ENCODE measurements at regions not wholly inside any gene's neighbourhood (a gene's known extent, or its start where the extent isn't known, plus 50 kb on each side); places are given as distances from the start of the nearest gene placed in this dataset.

DNA sequence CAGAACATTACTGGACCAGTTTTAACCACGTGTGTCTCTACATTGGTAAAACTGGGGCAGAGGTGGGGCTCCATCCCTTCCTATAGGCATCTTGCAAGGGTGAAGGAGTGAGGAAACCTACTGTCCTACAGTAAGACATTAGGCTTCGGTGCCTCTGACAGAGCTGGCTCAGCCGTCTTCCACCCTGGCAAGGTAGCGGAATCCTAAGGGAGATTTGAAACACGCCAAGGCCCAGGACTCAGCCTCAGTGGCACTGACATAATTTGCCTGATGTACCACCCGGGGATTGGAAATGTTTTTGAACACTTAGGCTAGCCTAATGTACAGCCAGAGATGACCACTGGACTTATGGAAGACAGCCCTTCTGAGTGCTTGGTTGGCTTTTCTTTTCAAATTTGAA is 329.7 kb upstream of the IRX1 start:
- no peaks in the 10 kb centered on the region for H3K27me3 ChIP-seq (replicated peaks in 1 of 2; ENCODE audit: control insufficient read depth in 2 of 2, insufficient read depth in 2 of 2, low read length in 1 of 2)
- BruUV-seq (replicated peaks) = no TSS peak
- in situ Hi-C loops (cut with MboI) (no loop called here), intact Hi-C loops (cut with micrococcal nuclease; ENCODE audit: unreplicated experiment) (no loop called here)
- H3K9me3 ChIP-seq (replicated peaks; ENCODE audit: control insufficient read depth, insufficient read depth, low read length) = no peaks in the 10 kb centered on the region; the same call in 2 of the 3 replicates
- H2AFZ ChIP-seq (ENCODE audit: control insufficient read depth, low read depth, low read length) = no peak overlapping the region
- DNase-seq (ENCODE audit: low read depth, low spot score) (no peak), FAIRE-seq (no peak), ATAC-seq (no peak)
- H3K9ac ChIP-seq (ENCODE audit: control insufficient read depth, insufficient read depth, low read length) = no peak overlapping the region
- no peaks in the 10 kb centered on the region for H4K20me1 ChIP-seq (ENCODE audit: control insufficient read depth, insufficient read depth)
- no peak for TF ChIP-seq SMAD1 (IDR thresholded peaks at IDR 0.05; ENCODE audit: low read depth, partially characterized antibody)
- H3K4me2 ChIP-seq (ENCODE audit: control insufficient read depth, insufficient read depth) = no peak overlapping the region
- H3K36me3 ChIP-seq (ENCODE audit: control insufficient read depth in 2 of 2, insufficient read depth in 2 of 2, low read length in 1 of 2) = no peaks in the 10 kb centered on the region
- ChIA-PET CTCF (no interaction called here), SMC1A (ENCODE audit: uncharacterized antibody, unreplicated experiment) (no interaction called here), RAD21 (ENCODE audit: unreplicated experiment) (no interaction called here), POLR2A (no interaction called here)
- no peak overlapping the region for H3K27ac ChIP-seq (ENCODE audit: control insufficient read depth, insufficient read depth)
- H3K79me2 ChIP-seq (ENCODE audit: control insufficient read depth, insufficient read depth, low read length) = no peaks in the 10 kb centered on the region
- 16% methylated on average over 6 of the region's 6 CpGs for WGBS (ENCODE audit: insufficient coverage, insufficient replicate concordance, low lambda C conversion rate, missing lambda C conversion rate)
- no peak overlapping the region for H3K4me3 ChIP-seq
- H3K4me1 ChIP-seq (ENCODE audit: control insufficient read depth, insufficient read depth, low read length) = no peaks in the 10 kb centered on the region

DNA sequence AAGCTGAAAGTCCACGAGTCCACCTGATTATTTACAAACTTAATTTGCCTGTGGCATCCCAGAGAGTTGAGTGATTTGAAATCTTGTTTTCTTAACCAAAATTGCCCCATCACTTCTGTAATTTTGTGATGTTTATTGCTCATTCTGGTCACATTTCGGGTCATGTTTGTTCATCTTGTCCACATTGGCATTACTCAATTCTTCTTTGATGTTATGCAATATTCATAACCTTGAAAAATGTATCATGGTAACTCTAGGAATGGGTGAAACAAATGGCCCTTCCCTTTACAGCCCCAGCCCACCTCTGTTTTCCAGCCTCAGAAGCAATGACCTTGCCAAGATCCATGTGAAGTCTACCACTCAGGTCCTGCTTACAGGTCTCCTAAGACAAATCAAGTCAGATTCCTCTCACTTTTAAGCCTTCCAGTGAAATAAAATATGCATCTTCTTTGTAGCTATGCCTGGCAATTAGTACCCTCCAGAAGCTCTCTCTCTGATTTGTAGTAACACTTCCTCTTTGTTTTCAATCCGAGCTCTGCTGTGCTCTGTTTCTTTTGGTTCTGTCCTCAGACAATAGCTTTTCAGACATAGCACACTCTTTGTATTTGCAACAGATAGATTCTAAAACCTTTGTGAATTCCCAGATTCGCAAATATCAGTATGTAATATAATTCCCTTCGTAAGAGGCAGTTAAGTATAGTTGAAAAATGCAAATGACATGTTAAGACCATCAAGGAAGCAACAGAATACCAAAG is 330.3 kb upstream of the IRX1 start:
- no peak overlapping the region for H3K9ac ChIP-seq (ENCODE audit: control insufficient read depth, insufficient read depth, low read length)
- H2AFZ ChIP-seq (ENCODE audit: control insufficient read depth, low read depth, low read length) = no peak overlapping the region
- WGBS (ENCODE audit: insufficient coverage, insufficient replicate concordance, low lambda C conversion rate, missing lambda C conversion rate) = 1% methylated on average over 5 of the region's 5 CpGs
- SMC1A ChIA-PET (ENCODE audit: uncharacterized antibody, unreplicated experiment) = no interaction called here
- H3K79me2 ChIP-seq (ENCODE audit: control insufficient read depth, insufficient read depth, low read length) = no peaks in the 10 kb centered on the region
- CTCF ChIA-PET = no interaction called here
- no peak overlapping the region for H3K27ac ChIP-seq (ENCODE audit: control insufficient read depth, insufficient read depth)
- H3K4me3 ChIP-seq = no peak overlapping the region
- intact Hi-C loops (cut with micrococcal nuclease; ENCODE audit: unreplicated experiment) = no loop called here
- ATAC-seq (no peak), DNase-seq (ENCODE audit: low read depth, low spot score) (no peak), FAIRE-seq (no peak)
- POLR2A ChIA-PET = no interaction called here
- RAD21 ChIA-PET (ENCODE audit: unreplicated experiment) = no interaction called here
- no TSS peak for BruUV-seq (replicated peaks)
- no peaks in the 10 kb centered on the region for H4K20me1 ChIP-seq (ENCODE audit: control insufficient read depth, insufficient read depth)
- in situ Hi-C loops (cut with MboI) = no loop called here
- H3K9me3 ChIP-seq (replicated peaks; ENCODE audit: control insufficient read depth, insufficient read depth, low read length) = no peaks in the 10 kb centered on the region; the same call in 2 of the 3 replicates
- H3K27me3 ChIP-seq (replicated peaks in 1 of 2; ENCODE audit: control insufficient read depth in 2 of 2, insufficient read depth in 2 of 2, low read length in 1 of 2) = no peaks in the 10 kb centered on the region
- H3K4me1 ChIP-seq (ENCODE audit: control insufficient read depth, insufficient read depth, low read length) = no peaks in the 10 kb centered on the region
- no peak overlapping the region for H3K4me2 ChIP-seq (ENCODE audit: control insufficient read depth, insufficient read depth)
- H3K36me3 ChIP-seq (ENCODE audit: control insufficient read depth in 2 of 2, insufficient read depth in 2 of 2, low read length in 1 of 2) = no peaks in the 10 kb centered on the region
- TF ChIP-seq BHLHE40 (IDR thresholded peaks at IDR 0.05; ENCODE audit: borderline replicate concordance in 1 of 2, low read depth in 2 of 2, low read length in 1 of 2) = no peak
- no peak for TF ChIP-seq RFX5 (IDR thresholded peaks at IDR 0.05; ENCODE audit: low read depth, low read length)
- TF ChIP-seq SUZ12 (IDR thresholded peaks at IDR 0.05; ENCODE audit: unreplicated experiment) = no peak
- no peak for TF ChIP-seq GABPA (IDR thresholded peaks at IDR 0.05; ENCODE audit: low read depth)
- TF ChIP-seq, protein P1, sequence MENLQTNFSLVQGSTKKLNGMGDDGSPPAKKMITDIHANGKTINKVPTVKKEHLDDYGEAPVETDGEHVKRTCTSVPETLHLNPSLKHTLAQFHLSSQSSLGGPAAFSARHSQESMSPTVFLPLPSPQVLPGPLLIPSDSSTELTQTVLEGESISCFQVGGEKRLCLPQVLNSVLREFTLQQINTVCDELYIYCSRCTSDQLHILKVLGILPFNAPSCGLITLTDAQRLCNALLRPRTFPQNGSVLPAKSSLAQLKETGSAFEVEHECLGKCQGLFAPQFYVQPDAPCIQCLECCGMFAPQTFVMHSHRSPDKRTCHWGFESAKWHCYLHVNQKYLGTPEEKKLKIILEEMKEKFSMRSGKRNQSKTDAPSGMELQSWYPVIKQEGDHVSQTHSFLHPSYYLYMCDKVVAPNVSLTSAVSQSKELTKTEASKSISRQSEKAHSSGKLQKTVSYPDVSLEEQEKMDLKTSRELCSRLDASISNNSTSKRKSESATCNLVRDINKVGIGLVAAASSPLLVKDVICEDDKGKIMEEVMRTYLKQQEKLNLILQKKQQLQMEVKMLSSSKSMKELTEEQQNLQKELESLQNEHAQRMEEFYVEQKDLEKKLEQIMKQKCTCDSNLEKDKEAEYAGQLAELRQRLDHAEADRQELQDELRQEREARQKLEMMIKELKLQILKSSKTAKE (IDR thresholded peaks at IDR 0.05; ENCODE audit: low read depth, poor library complexity, severe bottlenecking) = no peak
- no peak for TF ChIP-seq EP300 (IDR thresholded peaks at IDR 0.05; ENCODE audit: borderline replicate concordance in 1 of 2, control insufficient read depth in 1 of 2, low read depth in 2 of 2, low read length in 2 of 2)
- no peak for TF ChIP-seq SMARCA5 (IDR thresholded peaks at IDR 0.05)
- TF ChIP-seq SMAD5 (IDR thresholded peaks at IDR 0.05; ENCODE audit: low read depth) = no peak
- TF ChIP-seq NFXL1 (IDR thresholded peaks at IDR 0.05; ENCODE audit: borderline replicate concordance) = no peak
- TF ChIP-seq CHD2 (IDR thresholded peaks at IDR 0.05; ENCODE audit: borderline replicate concordance, low read depth, low read length) = no peak
- no peak for TF ChIP-seq SMAD1 (IDR thresholded peaks at IDR 0.05; ENCODE audit: low read depth, partially characterized antibody)
- no peak for TF ChIP-seq JUND (IDR thresholded peaks at IDR 0.05; ENCODE audit: low read depth, low read length)
- TF ChIP-seq ZNF207 (IDR thresholded peaks at IDR 0.05; ENCODE audit: borderline replicate concordance) = no peak
- no peak for TF ChIP-seq POU2F2 (IDR thresholded peaks at IDR 0.05; ENCODE audit: borderline replicate concordance, low read depth, low read length)
- no peak for TF ChIP-seq ESRRA (IDR thresholded peaks at IDR 0.05; ENCODE audit: low read length)
